ENCODE measurements at regions not wholly inside any gene's neighbourhood (a gene's known extent, or its start where the extent isn't known, plus 50 kb on each side); places are given as distances from the start of the nearest gene placed in this dataset.

DNA sequence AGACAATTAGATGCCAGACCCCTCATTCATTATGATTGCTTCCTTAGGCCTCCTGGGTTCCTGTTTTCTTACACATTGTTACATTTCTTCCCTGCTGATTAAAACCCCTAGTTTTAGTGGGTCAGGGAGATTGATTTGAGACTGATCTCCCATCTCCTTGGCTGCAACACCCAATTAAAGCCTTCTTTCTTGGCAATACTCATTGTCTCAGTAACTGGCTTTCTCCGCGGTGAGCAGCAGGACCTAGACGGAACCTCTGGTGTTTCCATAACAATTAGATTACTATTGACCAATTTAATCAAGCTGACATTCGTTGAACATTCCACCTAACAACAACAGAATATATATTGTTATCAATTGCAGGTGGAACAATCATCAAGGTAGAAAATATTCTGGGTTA is 1676.4 kb upstream of the SLC39A10 start:
- TF ChIP-seq TCF12 (IDR thresholded peaks at IDR 0.05; ENCODE audit: low read depth, low read length) (no peak), KDM1A (IDR thresholded peaks at IDR 0.05; ENCODE audit: borderline replicate concordance, low read length) (no peak), POLR2A (IDR thresholded peaks at IDR 0.05; ENCODE audit: control extremely low read depth in 1 of 2, low read depth in 2 of 2, low read length in 2 of 2) (no peak), POLR2AphosphoS5 (IDR thresholded peaks at IDR 0.05; ENCODE audit: low read depth, low read length) (no peak)
